NCI-H2029 (cell line): ENCODE measurements at regions not wholly inside any gene's neighbourhood (a gene's known extent, or its start where the extent isn't known, plus 50 kb on each side); places are given as distances from the start of the nearest gene placed in this dataset.
"Not testable (repeated sequence)": the region's sequence is repeated elsewhere in the genome, so short reads cannot be mapped to it uniquely, and the experiment has no call there.

Source experiments
- DNase-seq: peaks from one replicate; lab custom pipeline; 2025; lab: John Stamatoyannopoulos, UW

DNA sequence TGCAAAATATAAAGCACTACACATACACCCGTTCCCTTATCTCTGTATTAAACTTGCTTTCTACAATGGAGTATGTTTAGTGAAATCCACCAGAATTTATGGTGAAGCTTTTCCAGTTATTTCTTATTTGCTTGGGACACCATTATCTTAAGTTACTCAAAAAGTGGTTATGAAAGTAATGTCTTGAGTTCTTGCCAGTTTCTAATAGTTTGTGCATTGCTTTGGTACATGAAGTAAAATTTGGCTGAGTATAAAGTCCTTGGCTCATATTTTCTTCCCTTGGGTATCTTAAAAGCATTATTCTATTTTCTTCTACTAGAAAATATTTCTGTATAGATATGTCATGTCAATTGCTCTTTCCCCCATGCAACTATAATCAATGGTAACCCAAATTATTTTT is 85.2 kb downstream of the POLR1F start:
- DNase-seq = no peak

DNA sequence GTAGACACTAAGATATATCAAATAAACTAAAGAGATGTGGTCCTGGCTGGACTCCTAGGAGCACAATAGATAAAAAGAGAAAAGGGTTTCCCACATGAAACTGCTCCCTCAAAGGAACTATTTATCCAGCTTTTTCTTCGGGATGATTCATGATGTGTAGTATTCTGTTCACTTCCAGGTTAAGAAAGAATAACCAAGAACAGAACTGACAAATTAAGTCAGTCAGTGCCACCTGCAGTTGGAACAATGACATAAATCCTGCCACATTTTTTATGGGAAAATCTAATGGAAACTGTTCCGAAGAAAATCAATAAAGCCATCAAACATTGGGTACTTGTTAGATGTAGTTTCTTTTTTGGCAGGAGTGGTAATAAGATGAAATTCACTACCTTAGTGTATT is 87.1 kb downstream of the POLR1F start:
- no peak for DNase-seq

DNA sequence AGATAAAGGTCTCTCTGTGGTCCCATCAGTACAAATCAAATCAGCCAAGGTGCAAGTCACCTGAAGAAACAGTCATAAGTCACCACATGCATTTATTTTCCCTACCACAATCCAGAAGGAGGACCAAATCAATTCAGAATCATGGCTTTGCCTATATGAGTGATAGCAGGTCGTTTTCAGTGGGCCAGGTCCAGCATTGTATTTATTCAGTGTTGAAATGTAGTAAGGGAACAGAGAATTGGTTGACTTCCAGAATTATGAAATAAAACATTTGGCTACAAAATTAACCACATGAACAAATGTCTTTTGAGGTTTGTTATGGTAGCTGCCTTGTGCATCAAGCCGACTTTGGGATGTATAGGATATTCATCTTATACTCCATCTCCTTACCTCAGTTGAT is 88.4 kb downstream of the POLR1F start:
- no peak for DNase-seq

DNA sequence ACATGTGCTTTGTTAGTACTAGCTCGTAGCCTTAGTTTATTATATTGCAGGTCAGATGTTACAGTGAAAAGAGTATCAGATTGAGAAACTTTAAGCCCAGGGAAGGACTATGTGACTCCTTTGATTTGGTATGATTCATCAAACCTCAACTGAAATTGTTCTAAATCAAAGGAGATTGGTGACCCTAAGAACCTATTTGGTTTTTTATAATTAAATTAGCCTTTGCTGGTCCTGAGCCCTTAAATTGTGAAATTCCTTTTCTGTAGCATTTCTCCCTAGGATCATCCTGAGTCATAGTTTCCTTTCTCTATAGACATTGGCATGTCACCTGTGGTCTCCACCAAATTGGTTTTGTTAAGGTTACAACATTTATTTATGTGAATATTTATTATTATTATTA is 89.7 kb downstream of the POLR1F start:
- DNase-seq = no peak

DNA sequence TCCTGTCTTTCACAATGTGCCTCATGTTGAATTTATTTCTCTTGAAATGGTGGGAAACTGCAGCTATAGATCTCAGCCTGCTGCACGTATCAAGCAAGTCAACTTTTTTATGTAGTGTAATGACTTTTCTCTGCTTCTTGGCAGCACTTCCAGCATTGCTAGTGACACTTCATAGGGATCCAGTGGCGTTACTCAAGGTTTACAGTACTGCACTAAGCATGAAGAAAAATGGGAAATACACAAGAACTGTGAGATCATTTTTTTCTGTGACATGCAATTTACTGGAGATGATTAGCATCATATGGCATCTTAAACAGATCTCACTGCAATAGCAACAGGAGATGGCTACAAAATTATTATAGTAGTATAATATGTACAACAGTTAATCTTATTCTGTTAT is 90.9 kb downstream of the POLR1F start:
- DNase-seq = no peak

DNA sequence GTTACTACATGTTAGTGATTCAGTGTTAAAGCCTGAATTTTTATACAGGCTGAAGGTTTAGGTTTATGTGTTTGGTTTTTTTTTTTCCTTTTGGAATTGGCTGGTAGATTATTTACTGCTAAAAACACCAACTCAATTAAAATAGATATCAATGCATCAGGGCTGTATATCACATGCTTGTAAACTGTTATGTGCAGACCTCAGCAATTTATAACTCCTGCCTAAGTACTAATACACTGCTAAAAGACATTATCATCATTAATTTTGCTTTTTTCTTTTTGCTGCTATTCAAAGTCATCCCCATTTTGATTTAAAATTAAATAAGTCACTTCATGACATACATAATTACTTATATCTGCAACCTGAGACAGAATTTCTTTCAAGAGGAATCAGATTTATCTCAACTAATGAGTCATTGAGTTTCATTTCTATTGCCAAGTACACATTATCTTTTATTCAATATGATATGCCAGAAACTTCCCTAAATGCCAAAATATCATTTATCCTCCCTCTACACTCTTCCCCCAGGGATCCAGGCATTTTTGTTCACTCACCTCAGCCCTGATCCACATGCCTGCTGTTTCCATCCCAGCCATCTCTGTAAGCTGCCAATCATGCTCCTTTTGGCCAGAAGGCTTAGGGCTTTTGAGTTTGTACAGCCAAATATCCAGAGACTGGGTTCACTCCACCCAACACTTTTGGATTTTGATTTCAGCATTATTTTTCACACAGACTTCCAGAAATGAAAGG is 98.5 kb downstream of the POLR1F start:
- no peak for DNase-seq

DNA sequence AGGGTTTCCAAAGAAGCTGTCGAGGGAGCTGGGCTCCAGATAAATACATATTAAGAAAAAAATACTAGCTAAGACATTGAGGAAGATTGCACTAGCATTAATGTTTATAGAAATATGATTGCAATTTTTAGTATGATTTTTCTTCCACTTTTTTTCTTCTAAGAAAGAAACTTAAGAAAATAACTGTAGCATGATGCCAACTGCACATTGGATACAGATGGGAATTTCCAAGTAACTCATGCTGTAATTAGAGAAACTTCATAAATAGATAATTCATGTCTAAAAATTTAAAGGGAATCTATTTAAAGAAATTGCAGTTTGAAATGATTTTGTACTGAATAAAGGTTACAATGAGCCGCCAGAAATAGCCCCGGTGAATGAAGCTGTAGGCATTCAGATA is 119.4 kb downstream of the POLR1F start:
- DNase-seq = no peak

DNA sequence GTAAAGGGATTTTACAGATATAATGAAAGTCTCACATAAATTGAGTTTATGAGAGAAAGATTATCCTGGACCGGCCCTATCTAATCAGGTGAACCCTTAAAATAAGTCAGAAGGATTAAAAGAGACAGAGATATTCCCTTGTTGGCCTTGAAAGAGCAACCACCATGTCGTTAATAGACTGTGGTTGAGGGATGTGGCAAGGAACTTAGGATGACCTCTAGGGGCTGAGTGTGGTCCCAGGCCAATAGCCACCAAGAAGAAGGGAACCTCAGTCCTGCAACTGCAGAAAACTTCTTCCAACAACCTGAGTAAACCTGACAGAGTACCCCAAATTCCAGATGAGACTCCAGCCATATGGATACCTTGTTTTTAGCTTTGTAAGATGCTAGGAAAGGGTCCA is 121.5 kb downstream of the POLR1F start:
- no peak for DNase-seq

DNA sequence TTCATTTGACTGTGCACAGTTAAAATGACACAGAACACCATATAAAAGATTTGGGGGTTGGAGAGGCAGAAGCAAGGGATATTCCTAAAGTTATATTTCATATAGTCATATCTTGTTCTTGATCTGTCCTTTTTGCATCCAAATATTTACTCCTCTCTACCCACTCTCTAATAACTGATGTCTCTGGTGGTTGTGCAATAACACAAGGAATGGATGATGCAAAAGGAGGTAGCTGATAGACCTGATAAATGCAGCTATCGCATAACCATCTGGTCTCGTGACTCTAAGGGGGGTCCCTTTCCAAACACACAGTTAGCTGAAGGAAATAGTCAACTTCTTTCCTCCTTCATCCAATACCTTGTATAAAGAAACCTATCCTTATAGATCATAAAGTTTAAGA is 123.1 kb downstream of the POLR1F start:
- no peak for DNase-seq

DNA sequence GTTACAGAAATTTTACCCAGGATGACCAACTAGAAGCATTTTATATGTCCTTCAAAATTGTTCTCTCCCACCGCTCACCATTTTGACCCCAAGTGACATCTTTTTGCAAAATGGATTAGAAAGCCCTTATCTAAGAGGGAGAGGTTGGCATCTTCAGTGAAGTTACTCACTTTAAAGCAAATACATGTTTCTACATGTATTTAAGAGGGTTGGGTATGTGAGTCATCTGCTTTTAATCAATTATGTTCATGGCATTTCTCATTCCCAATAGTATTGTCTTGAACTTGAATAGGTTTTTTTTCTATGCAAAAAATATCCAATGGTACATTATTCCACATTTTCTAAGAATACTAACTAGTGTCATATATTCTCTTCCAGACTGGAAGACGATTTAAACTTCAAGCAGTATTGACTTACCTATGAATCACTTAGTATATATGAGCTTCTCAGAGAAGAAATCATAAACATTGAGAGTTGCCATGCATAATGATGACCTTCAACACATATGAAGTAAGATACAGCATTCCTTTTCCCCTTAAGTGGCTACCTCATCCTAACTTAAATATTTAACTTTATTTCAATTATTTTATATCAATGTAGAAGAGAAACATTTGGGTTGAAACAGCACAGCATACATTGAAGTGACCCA is 132.8 kb downstream of the POLR1F start:
- DNase-seq = no peak

DNA sequence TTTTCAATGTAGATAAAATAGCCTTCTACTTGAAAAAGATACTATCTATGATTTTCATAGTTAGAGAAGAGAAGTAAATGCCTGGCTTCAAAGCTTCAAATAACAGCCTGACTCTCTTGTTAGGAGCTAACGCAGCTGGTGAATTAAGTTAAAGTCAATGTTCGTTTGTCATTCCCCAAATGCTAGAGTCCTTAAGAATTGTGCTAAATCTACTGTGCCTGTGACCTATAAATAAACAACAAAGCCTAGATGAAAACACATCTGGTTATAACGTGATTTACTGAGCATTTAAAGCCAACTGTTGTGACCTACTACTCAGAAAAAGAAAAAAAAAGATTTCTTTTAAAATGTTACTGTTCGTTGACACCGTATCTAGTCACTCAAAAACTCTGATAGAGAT is 134.7 kb downstream of the POLR1F start:
- no peak for DNase-seq

DNA sequence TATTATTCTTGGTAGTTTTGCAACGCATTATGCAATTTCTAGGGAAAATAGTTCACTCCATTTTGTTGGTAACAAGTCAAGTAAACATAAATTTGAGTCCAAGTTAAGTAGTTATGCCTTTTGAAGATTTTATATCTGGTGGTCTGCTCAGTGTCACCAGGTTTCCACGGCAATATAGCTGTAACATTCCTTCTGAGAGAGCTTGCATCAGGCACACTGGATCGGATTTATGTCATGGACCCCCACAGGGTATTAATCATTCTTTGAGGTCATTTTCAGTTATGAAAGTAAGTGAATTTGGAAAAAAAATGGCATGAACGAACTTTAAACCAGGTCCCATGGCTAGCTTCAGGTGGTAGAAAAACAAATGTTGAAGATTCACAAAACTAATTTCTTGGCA is 136.3 kb downstream of the POLR1F start:
- no peak for DNase-seq

DNA sequence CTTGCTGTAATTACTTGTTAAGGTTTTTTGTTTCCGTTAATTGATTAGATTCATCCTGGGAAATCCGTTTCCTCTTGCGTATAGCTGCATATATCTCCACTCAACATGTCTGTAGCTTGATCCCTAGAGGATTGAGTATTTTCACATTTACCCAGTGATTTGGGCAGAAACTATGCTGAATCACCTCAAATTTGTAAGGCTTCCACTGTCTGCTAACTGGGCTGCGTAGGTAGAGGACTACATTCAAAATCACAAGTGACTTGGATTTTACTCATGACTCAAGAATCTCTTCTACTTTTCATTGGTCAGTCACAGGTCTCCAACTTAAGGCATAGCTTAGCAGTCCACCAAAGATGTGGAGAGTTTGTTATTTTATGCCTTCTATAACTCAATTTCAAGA is 141.8 kb downstream of the POLR1F start:
- no peak for DNase-seq

DNA sequence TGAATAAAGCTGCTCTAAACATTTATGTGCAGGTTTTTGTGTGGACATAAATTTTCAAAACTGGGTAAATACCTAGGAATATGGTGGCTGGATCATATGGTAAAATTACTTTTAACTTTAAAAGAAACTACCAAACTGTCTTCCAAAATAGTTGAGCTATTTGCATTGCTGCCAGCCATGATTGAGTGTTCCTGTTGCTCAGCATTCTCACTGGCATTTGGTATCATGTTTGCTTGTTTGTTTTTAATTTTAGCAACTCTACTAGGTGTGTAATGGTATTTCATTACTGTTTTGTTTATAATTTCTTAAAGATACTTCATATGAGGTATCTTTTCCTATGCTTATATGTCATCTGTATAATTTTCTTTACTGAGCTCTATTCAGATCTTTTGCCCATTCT is 143.2 kb downstream of the POLR1F start:
- DNase-seq = no peak

DNA sequence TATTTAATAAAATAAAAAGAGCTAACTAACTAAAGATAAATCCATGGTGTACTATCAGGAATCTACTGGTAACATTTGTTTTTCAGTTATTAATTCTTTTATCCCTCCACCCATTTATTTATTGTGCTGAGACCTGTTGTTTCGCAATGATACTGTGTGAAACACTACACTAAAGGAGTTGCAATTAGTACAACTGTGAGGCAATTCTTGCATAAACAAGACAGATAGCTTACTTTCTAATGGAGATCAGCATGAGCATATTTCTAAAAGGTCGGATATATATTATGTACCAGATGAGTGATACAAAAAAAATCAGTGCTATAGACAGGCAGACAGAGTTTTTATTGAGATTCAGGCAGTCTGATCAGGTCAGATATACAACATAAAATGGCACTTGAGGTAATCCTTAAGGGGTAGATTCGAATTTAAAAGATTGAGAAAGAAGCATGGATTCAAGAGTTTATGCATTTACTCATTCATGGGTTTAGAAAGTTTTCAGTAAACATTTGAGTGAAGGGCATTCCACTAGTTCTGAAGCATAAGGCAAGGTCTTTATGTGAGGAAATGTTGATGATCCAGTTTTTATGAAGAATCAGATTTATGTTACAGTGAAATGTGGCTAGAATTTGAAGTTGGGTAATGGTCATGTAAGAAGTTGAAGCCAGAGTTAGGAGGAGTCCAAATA is 147.6 kb downstream of the POLR1F start:
- DNase-seq = no peak

DNA sequence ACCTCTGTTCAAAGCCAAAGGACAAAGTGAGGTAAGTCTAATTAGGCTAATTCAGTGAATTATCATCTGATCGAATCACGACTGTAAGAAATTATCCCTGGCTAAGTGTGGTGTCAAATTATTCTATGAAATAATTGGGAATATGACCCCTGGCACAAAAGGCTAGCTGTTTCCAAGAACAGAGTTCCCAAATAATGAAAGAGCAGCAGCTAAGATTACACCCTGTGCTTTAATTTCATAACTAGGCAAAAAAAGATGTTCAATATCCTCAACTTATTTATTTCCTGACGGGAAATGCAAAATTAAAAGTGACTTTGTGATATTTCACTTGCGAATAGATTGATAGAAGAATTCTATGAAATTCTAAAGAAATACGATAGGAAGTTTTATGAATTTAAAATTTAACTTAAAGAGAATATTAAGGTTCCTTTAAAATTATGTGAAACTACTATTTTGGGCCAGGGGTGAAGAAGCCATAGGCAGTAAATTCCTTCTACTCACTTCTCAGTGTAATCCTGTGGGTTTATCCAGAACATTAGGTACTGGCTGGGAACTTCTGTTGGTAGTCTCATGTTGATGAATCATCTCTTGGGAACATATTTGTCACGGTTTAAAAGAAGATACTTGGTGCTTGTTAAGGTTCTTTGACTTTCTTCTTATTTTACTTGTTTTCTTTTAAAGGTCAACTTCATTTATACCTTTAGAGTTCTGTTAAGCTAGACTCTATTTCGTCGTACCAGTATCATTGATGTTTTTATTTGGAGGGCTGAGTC is 148.5 kb downstream of the POLR1F start:
- DNase-seq = no peak

DNA sequence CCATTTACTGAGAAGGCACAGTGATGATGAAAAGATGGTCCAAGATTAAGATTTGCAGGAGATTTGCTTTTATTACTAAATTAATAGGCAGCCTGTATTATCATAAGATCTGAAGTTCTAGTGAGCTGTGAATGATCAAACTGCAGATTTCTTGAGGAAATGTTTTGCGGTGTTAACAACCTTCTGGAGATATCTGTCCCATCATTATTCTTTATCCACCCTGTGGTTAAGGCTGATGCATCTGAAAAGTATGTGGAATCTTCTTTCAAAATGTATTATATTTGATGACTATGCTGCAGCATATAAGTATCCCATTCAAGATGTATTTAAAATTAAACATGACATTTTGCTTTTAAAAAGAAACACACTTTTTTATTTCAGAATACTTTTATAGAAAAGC is 150.3 kb downstream of the POLR1F start:
- no peak for DNase-seq

DNA sequence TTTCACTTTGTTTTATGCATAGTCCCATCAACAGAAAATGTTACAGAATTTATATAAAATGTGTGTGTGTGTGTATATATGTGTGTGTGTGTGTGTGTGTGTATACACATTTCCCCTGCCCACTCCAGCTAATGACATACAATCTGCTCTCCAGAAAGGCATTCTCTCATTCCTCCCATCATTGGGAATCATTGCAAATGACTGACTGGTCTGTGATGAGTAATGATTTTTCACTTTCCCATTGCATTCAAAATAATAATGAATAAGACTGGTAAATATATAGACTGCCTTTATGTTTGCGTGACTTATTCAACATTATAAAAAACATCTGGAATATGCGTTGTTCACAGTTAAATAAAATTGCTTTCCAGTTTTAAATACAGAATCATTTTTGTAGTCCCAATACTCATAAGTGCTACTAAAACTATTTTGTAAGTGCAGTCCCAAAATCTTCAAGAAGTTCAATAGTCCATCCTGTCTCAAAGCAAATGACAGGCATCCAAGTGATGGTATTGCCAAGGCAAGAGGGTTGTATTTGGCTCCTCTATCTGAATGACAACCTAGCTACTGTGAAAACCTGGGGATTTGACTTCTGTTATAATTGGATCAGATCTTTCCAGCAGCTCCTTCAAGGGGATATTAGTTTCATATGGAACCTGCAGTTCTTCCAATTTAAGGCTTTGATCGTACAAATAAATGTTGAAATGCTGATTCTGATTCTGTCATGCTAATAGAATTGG is 150.9 kb downstream of the POLR1F start:
- no peak for DNase-seq

DNA sequence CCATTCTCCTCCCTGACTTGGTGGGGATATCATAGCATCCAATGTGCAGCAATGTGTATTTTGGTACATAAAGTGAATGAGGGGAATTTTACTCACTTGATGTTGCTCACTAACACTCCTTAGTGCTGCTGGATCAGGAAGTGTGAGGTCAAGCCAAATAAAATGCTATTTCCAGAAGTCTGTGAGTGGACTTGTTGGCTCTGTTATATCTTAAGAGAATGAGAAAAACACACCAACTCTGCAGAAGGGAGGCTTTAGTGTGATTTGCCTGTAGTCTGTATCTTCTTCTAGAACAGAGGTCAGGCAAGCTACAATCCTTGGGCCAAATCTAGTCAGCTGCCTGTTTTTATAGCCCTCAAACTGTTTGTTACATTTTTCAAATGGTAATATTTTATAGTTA is 154.3 kb downstream of the POLR1F start:
- DNase-seq = no peak

DNA sequence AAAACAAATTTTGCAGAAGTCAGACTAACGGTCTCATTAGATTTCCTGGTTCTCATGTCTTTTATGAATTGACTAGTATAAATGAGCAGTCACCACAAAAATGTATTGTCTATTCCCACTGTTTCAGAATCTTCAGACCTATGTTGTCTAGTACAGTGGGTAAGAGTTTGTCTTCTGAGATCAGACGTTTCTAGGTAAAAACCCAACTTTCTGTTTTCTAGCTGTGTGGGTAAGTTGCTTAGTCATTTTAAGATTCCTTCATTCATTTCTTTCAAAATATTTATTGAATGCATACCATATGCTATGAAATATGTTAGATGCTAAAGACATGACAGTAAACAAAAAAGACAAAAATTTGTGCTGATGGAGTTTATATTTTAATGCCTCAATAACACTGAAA is 156.3 kb downstream of the POLR1F start:
- no peak for DNase-seq

DNA sequence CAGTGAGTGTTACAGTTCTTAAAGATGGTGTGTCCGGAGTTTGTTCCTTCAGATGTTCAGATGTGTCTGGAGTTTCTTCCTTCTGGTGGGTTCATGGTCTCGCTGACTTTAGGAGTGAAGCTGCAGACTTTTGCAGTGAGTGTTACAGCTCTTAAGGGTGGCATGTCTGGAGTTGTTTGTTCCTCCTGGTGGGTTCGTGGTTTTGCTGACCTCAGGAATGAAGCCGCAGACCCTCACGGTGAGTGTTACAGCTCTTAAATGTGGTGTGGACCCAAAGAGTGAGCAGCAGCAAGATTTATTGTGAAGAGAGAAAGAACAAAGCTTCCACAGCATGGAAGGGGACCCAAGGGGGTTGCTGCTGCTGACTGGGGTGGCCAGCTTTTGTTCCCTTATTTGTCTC is 159.6 kb downstream of the POLR1F start:
- DNase-seq = not testable (repeated sequence)

DNA sequence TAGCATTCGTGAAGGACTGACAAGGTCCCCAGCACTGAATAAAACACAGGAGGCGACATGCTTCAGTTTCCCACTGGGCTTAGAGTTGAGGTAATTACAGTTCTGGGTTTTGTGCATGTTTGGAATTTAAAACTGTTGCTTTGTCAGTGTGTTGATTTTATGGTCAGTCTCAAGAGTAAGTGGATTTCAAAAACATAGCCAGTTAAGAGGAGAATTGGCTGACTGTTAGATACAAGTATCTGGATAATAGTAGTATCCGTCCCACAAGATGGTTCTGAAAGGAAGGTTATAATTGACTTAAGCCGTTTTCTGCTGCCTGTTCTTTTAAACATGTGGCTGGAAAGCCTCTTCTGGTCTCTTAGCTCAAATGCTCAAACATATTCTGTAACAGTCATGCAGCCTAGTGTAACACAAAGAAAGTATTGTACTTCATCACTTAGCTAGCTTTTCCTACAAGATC is 170.9 kb downstream of the POLR1F start:
- no peak for DNase-seq
